ENCODE measurements at regions not wholly inside any gene's neighbourhood (a gene's known extent, or its start where the extent isn't known, plus 50 kb on each side); places are given as distances from the start of the nearest gene placed in this dataset.

DNA sequence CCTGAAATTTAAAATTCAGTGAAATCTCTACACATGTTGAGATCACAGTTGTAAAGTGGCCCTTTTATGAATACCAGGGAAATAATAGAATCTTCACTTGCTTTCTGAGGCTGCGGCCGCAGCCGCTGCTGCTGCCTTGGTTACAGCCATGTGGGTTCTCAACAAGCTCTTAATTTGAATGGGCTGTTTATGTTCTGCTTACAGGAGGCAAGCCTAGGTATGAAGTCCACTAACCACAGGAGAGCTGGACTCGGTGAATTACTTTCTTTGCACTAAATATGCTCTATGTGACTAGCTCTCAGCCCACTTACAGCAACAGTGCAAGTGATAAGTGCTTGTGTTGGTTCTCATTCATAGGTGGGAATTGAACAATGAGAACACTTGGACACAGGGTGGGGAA, 410.8 kb downstream of the SFMBT2 start:
- ChIA-PET CTCF (no interaction called here), POLR2A (no interaction called here)
- DNase-seq (ENCODE audit: extremely low spot score) = no peak
- TF ChIP-seq ARNT (IDR thresholded peaks at IDR 0.05) = no peak
- TF ChIP-seq HDGF (IDR thresholded peaks at IDR 0.05; ENCODE audit: borderline replicate concordance) = no peak
- no peak for TF ChIP-seq LEF1 (IDR thresholded peaks at IDR 0.05; ENCODE audit: borderline replicate concordance)
- no peak for TF ChIP-seq SP1 (IDR thresholded peaks at IDR 0.05)
- TF ChIP-seq ZNF384 (IDR thresholded peaks at IDR 0.05) = no peak
- TF ChIP-seq CTBP1 (IDR thresholded peaks at IDR 0.05; ENCODE audit: borderline replicate concordance) = no peak
- TF ChIP-seq FOXK2 (IDR thresholded peaks at IDR 0.05) = no peak
- TF ChIP-seq NFRKB (IDR thresholded peaks at IDR 0.05) = no peak
- TF ChIP-seq TARDBP (IDR thresholded peaks at IDR 0.05) = no peak
- TF ChIP-seq L3MBTL2 (conservative IDR thresholded peaks at IDR 0.05) = no peak
- no peak for TF ChIP-seq FOXA1 (IDR thresholded peaks at IDR 0.05)
- TF ChIP-seq BHLHE40 (IDR thresholded peaks at IDR 0.05; ENCODE audit: borderline replicate concordance) = no peak
- TF ChIP-seq FOXM1 (IDR thresholded peaks at IDR 0.05; ENCODE audit: borderline replicate concordance) = no peak
- TF ChIP-seq, protein P1, sequence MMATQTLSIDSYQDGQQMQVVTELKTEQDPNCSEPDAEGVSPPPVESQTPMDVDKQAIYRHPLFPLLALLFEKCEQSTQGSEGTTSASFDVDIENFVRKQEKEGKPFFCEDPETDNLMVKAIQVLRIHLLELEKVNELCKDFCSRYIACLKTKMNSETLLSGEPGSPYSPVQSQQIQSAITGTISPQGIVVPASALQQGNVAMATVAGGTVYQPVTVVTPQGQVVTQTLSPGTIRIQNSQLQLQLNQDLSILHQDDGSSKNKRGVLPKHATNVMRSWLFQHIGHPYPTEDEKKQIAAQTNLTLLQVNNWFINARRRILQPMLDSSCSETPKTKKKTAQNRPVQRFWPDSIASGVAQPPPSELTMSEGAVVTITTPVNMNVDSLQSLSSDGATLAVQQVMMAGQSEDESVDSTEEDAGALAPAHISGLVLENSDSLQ (IDR thresholded peaks at IDR 0.05) = no peak

DNA sequence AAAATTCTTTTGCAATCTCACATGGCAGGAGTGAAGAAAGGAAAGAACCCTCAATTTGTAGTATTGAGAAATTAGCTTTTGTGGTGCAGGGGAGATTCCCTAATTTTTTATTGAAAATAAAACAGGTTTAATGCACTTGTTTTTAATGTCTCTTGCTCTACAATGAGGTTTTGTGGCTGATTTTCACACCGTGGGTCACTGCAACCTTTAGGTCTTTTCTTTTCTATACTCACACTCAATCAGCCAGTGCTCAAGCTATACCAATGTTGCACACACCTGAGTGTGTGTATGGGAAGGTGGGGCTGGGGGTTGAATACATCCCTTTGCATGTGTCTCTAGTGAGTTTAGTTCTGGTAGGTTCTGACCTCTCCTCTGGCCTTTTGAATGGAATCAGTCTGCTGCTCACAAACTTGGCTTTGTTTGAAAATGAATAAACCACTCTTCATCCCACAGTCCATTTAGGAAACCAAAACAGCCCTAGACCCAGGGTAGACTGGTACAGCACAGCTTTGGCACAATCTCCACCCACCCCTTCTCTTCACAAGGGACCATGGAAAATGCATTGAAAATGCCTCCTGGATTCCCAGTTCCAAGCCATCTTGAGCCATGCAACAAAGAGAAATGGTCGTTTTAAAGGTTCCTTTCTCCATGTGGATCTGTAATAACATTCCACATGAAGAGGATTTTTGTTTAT, 411.5 kb downstream of the SFMBT2 start:
- POLR2A ChIA-PET = no interaction called here
- no peak for TF ChIP-seq HDGF (IDR thresholded peaks at IDR 0.05; ENCODE audit: borderline replicate concordance)
- no peak for TF ChIP-seq NFRKB (IDR thresholded peaks at IDR 0.05)
- TF ChIP-seq ELF4 (IDR thresholded peaks at IDR 0.05) = no peak
- no peak for TF ChIP-seq SUZ12 (IDR thresholded peaks at IDR 0.05)
- TF ChIP-seq FOXK2 (IDR thresholded peaks at IDR 0.05) = no peak
- TF ChIP-seq L3MBTL2 (conservative IDR thresholded peaks at IDR 0.05) = no peak
- TF ChIP-seq, protein P1 (IDR thresholded peaks at IDR 0.05) = no peak
- no peak for TF ChIP-seq FOXM1 (IDR thresholded peaks at IDR 0.05; ENCODE audit: borderline replicate concordance)
- TF ChIP-seq ARNT (IDR thresholded peaks at IDR 0.05) = no peak
- TF ChIP-seq CTBP1 (IDR thresholded peaks at IDR 0.05; ENCODE audit: borderline replicate concordance) = no peak
- TF ChIP-seq LEF1 (IDR thresholded peaks at IDR 0.05; ENCODE audit: borderline replicate concordance) = no peak
- no peak for TF ChIP-seq SP1 (IDR thresholded peaks at IDR 0.05)
- no peak for TF ChIP-seq FOXA1 (IDR thresholded peaks at IDR 0.05)
- no peak for TF ChIP-seq BHLHE40 (IDR thresholded peaks at IDR 0.05; ENCODE audit: borderline replicate concordance)
- no peak for TF ChIP-seq TARDBP (IDR thresholded peaks at IDR 0.05)
- DNase-seq (ENCODE audit: extremely low spot score) = no peak
- CTCF ChIA-PET = no interaction called here

DNA sequence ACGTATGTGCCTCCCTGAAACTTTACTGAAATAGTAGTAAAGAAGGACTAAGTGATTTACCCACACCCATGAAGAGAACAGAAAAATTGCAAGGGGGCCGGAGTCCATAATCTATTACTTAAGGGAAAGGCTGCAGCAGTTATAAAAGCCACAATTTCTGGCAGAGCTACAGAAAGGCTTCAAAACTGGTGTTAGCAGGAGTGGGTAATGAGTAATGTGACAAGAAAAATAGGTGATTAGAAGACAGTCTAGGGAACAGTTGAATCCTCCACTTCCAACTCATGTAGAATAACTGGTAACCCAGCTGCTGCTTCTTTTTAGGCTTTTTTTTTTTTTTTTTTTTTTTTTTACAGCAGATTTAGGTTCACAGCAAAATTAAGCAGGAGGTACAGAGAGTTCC, 413.3 kb downstream of the SFMBT2 start:
- no peak for DNase-seq (ENCODE audit: extremely low spot score)
- ChIA-PET CTCF (no interaction called here), POLR2A (no interaction called here)
- no peak for TF ChIP-seq ARNT (IDR thresholded peaks at IDR 0.05)
- TF ChIP-seq ZNF384 (IDR thresholded peaks at IDR 0.05) = no peak
- TF ChIP-seq ELF4 (IDR thresholded peaks at IDR 0.05) = no peak

DNA sequence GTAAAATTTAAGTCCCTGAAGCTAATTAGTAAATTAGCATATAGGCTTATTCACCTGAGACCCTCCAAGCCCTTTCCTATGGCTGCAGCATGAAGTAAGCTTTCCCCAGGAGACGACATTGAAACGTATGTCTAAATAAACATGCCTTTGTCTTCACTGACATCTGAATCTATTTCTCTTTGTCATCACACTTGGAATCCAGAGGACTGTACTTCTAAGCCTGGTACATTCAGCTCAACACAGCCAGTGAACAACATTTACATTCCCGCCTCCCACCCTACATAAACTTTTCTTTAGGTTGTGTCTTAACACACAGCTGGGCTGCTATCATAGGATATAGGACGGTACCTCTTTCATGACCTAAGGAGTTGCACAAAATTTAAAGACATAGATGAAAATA, 414.4 kb downstream of the SFMBT2 start:
- TF ChIP-seq, protein P1 (IDR thresholded peaks at IDR 0.05) = no peak
- TF ChIP-seq SP1 (IDR thresholded peaks at IDR 0.05) = no peak
- TF ChIP-seq FOXA1 (IDR thresholded peaks at IDR 0.05) = no peak
- no peak for TF ChIP-seq HDGF (IDR thresholded peaks at IDR 0.05; ENCODE audit: borderline replicate concordance)
- no peak for TF ChIP-seq ARNT (IDR thresholded peaks at IDR 0.05)
- no peak for TF ChIP-seq BHLHE40 (IDR thresholded peaks at IDR 0.05; ENCODE audit: borderline replicate concordance)
- TF ChIP-seq TARDBP (IDR thresholded peaks at IDR 0.05) = no peak
- TF ChIP-seq CTBP1 (IDR thresholded peaks at IDR 0.05; ENCODE audit: borderline replicate concordance) = no peak
- no peak for DNase-seq (ENCODE audit: extremely low spot score)
- CTCF ChIA-PET = interaction anchor here (1.1 kb wide), 1 partner anchor 550 kb away, joined by 4 read pairs; no protein-coding TSS in a partner anchor
- POLR2A ChIA-PET = no interaction called here

DNA sequence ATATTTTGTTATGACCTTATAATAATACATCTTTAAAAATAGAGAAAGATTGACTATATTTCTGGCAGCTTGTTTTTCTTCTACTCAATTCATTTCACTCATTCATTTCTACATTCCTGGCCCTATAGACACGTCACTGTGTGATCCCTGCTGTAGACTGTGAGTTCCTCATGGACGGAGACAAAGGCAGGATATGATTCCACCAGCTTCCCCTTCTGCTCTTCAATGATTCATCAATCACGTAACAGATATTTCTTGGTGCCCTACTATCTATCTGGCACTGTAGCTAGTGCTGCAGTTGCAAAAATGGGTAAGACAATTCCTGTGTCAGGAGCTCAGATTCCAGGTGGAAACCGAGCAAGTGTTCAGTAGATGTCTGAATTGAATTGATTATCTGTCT, 415.0 kb downstream of the SFMBT2 start:
- POLR2A ChIA-PET = no interaction called here
- CTCF ChIA-PET = interaction anchor here (1.1 kb wide), 1 partner anchor 550 kb away, joined by 4 read pairs; no protein-coding TSS in a partner anchor
- no peak for DNase-seq (ENCODE audit: extremely low spot score)
- no peak for TF ChIP-seq BHLHE40 (IDR thresholded peaks at IDR 0.05; ENCODE audit: borderline replicate concordance)
- TF ChIP-seq NFRKB (IDR thresholded peaks at IDR 0.05) = no peak

DNA sequence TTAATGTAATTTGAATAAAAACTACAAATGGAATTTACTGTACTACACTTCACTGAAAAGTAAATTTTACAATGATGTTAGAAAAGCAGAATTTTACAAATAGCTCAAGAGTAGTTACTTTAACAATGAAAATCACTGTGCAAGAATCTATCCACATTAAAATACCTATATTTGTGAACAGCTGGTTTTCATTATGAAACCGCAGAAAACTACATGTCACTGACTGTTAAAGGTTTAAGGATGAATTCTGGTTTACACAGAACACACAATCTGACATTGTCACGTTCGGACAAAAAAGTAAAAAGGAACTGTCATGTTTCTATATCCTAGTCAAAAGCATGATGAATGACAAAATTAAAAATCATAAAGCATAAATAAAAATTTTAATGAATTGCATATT, 415.3 kb upstream of the PRKCQ start:
- DNase-seq (ENCODE audit: extremely low spot score) = no peak
- TF ChIP-seq L3MBTL2 (conservative IDR thresholded peaks at IDR 0.05) (no peak), HDGF (IDR thresholded peaks at IDR 0.05; ENCODE audit: borderline replicate concordance) (no peak), NFRKB (IDR thresholded peaks at IDR 0.05) (no peak), FOXK2 (IDR thresholded peaks at IDR 0.05) (no peak), ARNT (IDR thresholded peaks at IDR 0.05) (no peak), BHLHE40 (IDR thresholded peaks at IDR 0.05; ENCODE audit: borderline replicate concordance) (no peak), TARDBP (IDR thresholded peaks at IDR 0.05) (no peak), CTBP1 (IDR thresholded peaks at IDR 0.05; ENCODE audit: borderline replicate concordance) (no peak), FOXA1 (IDR thresholded peaks at IDR 0.05) (no peak), ZNF384 (IDR thresholded peaks at IDR 0.05) (no peak), SUZ12 (IDR thresholded peaks at IDR 0.05) (no peak), LEF1 (IDR thresholded peaks at IDR 0.05; ENCODE audit: borderline replicate concordance) (no peak), ELF4 (IDR thresholded peaks at IDR 0.05) (no peak), FOXM1 (IDR thresholded peaks at IDR 0.05; ENCODE audit: borderline replicate concordance) (no peak), SP1 (IDR thresholded peaks at IDR 0.05) (no peak)
- TF ChIP-seq, protein P1 (IDR thresholded peaks at IDR 0.05) = no peak
- CTCF ChIA-PET = interaction anchor here (1.1 kb wide), 1 partner anchor 549 kb away, joined by 4 read pairs; no protein-coding TSS in a partner anchor
- POLR2A ChIA-PET = no interaction called here

All from HEK293T (cell line).